Fibroblast of lung (primary cell): ENCODE measurements at regions not wholly inside any gene's neighbourhood (a gene's known extent, or its start where the extent isn't known, plus 50 kb on each side); places are given as distances from the start of the nearest gene placed in this dataset.

Source experiments
- DNase-seq, 2 donors: peaks; one replicate each; pipeline versions ENCODE4 v3.0.0 to v3.0.0-alpha.2; 2010; ENCODE audit warnings: low read depth in 2 of 2
- H2AFZ ChIP-seq: 2 replicates; pipeline ENCODE4 v1.5.1; 2012; ENCODE audit warnings: low read length, control low read depth, inconsistent platforms
- H3K27ac ChIP-seq: 2 replicates; pipeline ENCODE4 v1.5.1; 2011; ENCODE audit warnings: low read length, control low read depth; ENCODE audit not compliant: insufficient read depth
- H3K27me3 ChIP-seq: 2 replicates; pipeline ENCODE4 v1.5.1; 2011; ENCODE audit warnings: mild to moderate bottlenecking, low read length; ENCODE audit not compliant: control insufficient read depth, insufficient read depth
- H3K36me3 ChIP-seq: 2 replicates; pipeline ENCODE4 v1.5.1; 2011; ENCODE audit warnings: low read length; ENCODE audit not compliant: control insufficient read depth, insufficient read depth
- H3K4me1 ChIP-seq: 2 replicates; pipeline ENCODE4 v1.5.1; 2011; ENCODE audit warnings: low read length; ENCODE audit not compliant: control insufficient read depth, insufficient read depth; ENCODE audit errors: extremely low read depth
- H3K4me2 ChIP-seq: 2 replicates; pipeline ENCODE4 v1.5.1; 2011; ENCODE audit warnings: low read length, control low read depth; ENCODE audit not compliant: insufficient read depth; ENCODE audit errors: extremely low read depth
- H3K4me3 ChIP-seq, 4 experiments: fragments of 200-600 bp in 1 of 4; sonication (generic) in 1 of 4; replicated peaks in 1 of 4; 2 replicates each; pipeline ENCODE4 v1.5.1; 2011 to 2016; ENCODE audit warnings: low read length in 4 of 4, low read depth in 3 of 4, mild to moderate bottlenecking in 3 of 4, control low read depth in 2 of 4, inconsistent platforms in 1 of 4, mixed read lengths in 1 of 4; ENCODE audit not compliant: insufficient read depth in 1 of 4; ENCODE audit errors: control extremely low read depth in 1 of 4
- H3K79me2 ChIP-seq: 2 replicates; pipeline ENCODE4 v1.5.1; 2012; ENCODE audit warnings: mild to moderate bottlenecking, low read length, inconsistent platforms; ENCODE audit not compliant: control insufficient read depth, insufficient read depth
- H3K9ac ChIP-seq: 2 replicates; pipeline ENCODE4 v1.5.1; 2011; ENCODE audit warnings: mild to moderate bottlenecking, low read length, control low read depth; ENCODE audit not compliant: insufficient read depth
- H3K9me3 ChIP-seq: 2 replicates; pipeline ENCODE4 v1.5.1; 2012; ENCODE audit warnings: low read depth, low read length; ENCODE audit not compliant: control insufficient read depth, insufficient read depth
- H4K20me1 ChIP-seq: 2 replicates; pipeline ENCODE4 v1.5.1; 2011; ENCODE audit warnings: low read length; ENCODE audit not compliant: control insufficient read depth, insufficient read depth; ENCODE audit errors: extremely low read depth
- CTCF ChIP-seq, 2 donors: IDR thresholded peaks in 1 of 2; conservative IDR thresholded peaks in 1 of 2; 1 replicate in 1 of 2; 2 replicates in 1 of 2; pipeline ENCODE4 v1.5.1; 2011 to 2012; ENCODE audit warnings: low read length in 2 of 2, control low read depth in 1 of 2, inconsistent platforms in 1 of 2, low read depth in 1 of 2, mild to moderate bottlenecking in 1 of 2
- EZH2 ChIP-seq: IDR thresholded peaks from 2 replicates; pipeline ENCODE4 v1.5.1; 2012; ENCODE audit warnings: low read length, control low read depth, mild to moderate bottlenecking; ENCODE audit errors: missing control alignments

DNA sequence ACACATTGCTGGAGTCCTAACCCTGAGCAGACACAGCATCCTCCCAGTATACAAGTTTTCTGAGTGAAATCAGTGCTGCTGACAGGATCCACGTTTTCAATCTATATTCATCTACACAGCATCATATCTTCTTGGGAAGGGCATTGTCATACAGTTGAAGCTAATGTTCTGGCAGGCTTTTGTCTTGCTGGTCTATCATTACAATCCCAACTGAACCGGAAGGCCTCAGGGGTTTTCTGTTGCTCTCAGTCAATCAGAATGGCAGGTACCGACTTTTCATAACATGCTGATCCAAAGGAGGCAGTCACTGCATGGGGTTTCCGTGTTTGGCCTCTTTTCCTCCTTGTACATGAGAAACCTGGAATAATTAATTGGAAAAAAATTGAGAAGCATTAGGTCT, 2118.8 kb upstream of the WWC1 start:
- Histone ChIP-seq H3K4me2 (no peak overlapping the region), H3K4me3 (no peak overlapping the region), H2AFZ (no peak overlapping the region), H3K27ac (no peak overlapping the region), H3K9ac (no peak overlapping the region), H3K79me2 (no peaks in the 10 kb centered on the region), H3K4me1 (no peaks in the 10 kb centered on the region), H3K36me3 (no peaks in the 10 kb centered on the region), H4K20me1 (no peaks in the 10 kb centered on the region), H3K27me3 (no peaks in the 10 kb centered on the region), H3K9me3 (no peaks in the 10 kb centered on the region)
- DNase-seq, result no peak
- no peak for TF ChIP-seq CTCF (conservative IDR thresholded peaks at IDR 0.05 in 1 of 2, IDR thresholded peaks at IDR 0.05 in 1 of 2; ENCODE audit: low read depth in 1 of 2, low read length in 2 of 2)
- no peak for TF ChIP-seq EZH2

DNA sequence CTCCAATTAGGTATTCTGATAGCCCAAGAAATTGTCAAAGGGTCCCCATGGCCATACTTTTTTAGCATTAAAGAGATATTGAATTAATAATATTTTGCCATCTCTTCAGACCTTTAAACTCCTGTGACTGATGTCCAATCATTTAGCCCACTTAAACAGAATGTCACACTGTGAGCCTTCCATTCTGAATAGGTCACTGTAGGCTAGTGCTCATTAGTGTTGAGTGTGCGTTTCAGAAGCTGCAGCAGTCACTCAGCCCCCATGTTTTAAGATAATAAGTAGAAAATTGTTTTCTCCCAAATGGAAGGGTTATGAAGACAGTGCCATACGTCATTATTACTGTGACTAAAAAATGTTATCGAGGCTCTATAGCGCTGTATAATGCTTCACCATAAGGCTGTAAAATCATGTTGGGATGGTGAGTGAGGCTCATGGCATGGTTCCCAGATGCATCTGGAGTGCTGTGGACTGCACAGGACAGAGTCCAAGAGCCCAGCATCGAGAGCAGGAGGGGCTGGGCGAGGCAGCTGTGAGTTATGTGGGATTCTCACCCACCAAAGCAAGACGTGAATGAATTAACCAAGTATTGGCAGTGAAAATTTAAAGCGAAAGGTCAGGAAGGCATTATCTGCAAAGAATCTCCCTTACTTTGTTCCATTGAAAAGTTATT, 2112.9 kb upstream of the WWC1 start:
- Histone ChIP-seq H3K9ac (no peak overlapping the region), H3K79me2 (no peaks in the 10 kb centered on the region), H3K36me3 (no peaks in the 10 kb centered on the region), H3K9me3 (no peaks in the 10 kb centered on the region), H4K20me1 (no peaks in the 10 kb centered on the region), H3K4me2 (no peak overlapping the region), H3K27me3 (no peaks in the 10 kb centered on the region), H3K4me1 (no peaks in the 10 kb centered on the region), H2AFZ (no peak overlapping the region), H3K4me3 (no peak overlapping the region), H3K27ac (no peak overlapping the region)
- TF ChIP-seq EZH2, result no peak
- no peak for TF ChIP-seq CTCF (conservative IDR thresholded peaks at IDR 0.05 in 1 of 2, IDR thresholded peaks at IDR 0.05 in 1 of 2; ENCODE audit: low read depth in 1 of 2, low read length in 2 of 2)
- DNase-seq, result no peak

- Histone ChIP-seq H3K4me3 (no peak overlapping the region), H3K79me2 (no peaks in the 10 kb centered on the region), H3K9me3 (no peaks in the 10 kb centered on the region), H4K20me1 (no peaks in the 10 kb centered on the region), H3K4me1 (no peaks in the 10 kb centered on the region), H3K27me3 (no peaks in the 10 kb centered on the region), H2AFZ (no peak overlapping the region), H3K36me3 (no peaks in the 10 kb centered on the region), H3K4me2 (no peak overlapping the region), H3K27ac (no peak overlapping the region), H3K9ac (no peak overlapping the region)
- DNase-seq, result no peak
- TF ChIP-seq EZH2, result no peak
- TF ChIP-seq CTCF (conservative IDR thresholded peaks at IDR 0.05 in 1 of 2, IDR thresholded peaks at IDR 0.05 in 1 of 2; ENCODE audit: low read depth in 1 of 2, low read length in 2 of 2), result no peak
Observed at GRCh38 chr5:166185185-166185584, 2106.3 kb upstream of the WWC1 start.
